Large intestine (tissue), 3 donors: ENCODE measurements at regions not wholly inside any gene's neighbourhood (a gene's known extent, or its start where the extent isn't known, plus 50 kb on each side); places are given as distances from the start of the nearest gene placed in this dataset.
"Not testable (repeated sequence)": the region's sequence is repeated elsewhere in the genome, so short reads cannot be mapped to it uniquely, and the experiment has no call there.

Experiments
- DNase-seq, 2 donors: peaks; one replicate each; pipeline versions ENCODE4 v3.0.0 to v3.0.0-alpha.2; 2013
- H3K27ac ChIP-seq: one replicate; pipeline ENCODE4 v1.5.1; 2013; ENCODE audit warnings: low read length
- H3K27me3 ChIP-seq: 2 replicates; pipeline ENCODE4 v1.6.1; 2013; ENCODE audit warnings: low read length; ENCODE audit not compliant: control insufficient read depth, insufficient read depth
- H3K36me3 ChIP-seq: 2 replicates; pipeline ENCODE4 v1.6.1; 2013; ENCODE audit warnings: low read length; ENCODE audit not compliant: control insufficient read depth, insufficient read depth
- H3K4me1 ChIP-seq: one replicate; pipeline ENCODE4 v1.6.1; 2013; ENCODE audit warnings: low read length; ENCODE audit not compliant: control insufficient read depth, insufficient read depth
- H3K4me3 ChIP-seq: one replicate; pipeline ENCODE4 v1.5.1; 2013; ENCODE audit warnings: low read length
- H3K9me3 ChIP-seq: one replicate; pipeline ENCODE4 v1.6.1; 2013; ENCODE audit warnings: mild to moderate bottlenecking, low read depth, low read length, moderate library complexity; ENCODE audit not compliant: control insufficient read depth
- WGBS: methylation state at CpG from one replicate; pipeline ENCODE4 v1.1.5; 2013; ENCODE audit warnings: low lambda C conversion rate; ENCODE audit not compliant: insufficient coverage; 5-methylcytosine and 5-hydroxymethylcytosine counted together

GRCh38 chr6:134662077-134662700, 287.7 kb downstream of the ALDH8A1 start:
- Histone ChIP-seq H3K4me3 (no peak overlapping the region), H3K4me1 (no peaks in the 10 kb centered on the region), H3K27ac (no peak overlapping the region), H3K36me3 (no peaks in the 10 kb centered on the region), H3K27me3 (no peaks in the 10 kb centered on the region), H3K9me3 (no peaks in the 10 kb centered on the region)
- DNase-seq: no peak

GRCh38 chr6:134659885-134660284, 290.0 kb downstream of the ALDH8A1 start:
- not testable (repeated sequence) for H3K9me3 ChIP-seq, H3K4me3 ChIP-seq, H3K27ac ChIP-seq, H3K4me1 ChIP-seq, H3K27me3 ChIP-seq, H3K36me3 ChIP-seq, DNase-seq
- WGBS: no CpG with 5 or more reads among the region's 1 CpG

GRCh38 chr6:134658596-134658995, 291.3 kb downstream of the ALDH8A1 start:
- H3K36me3 ChIP-seq: no peaks in the 10 kb centered on the region
- WGBS: 75% methylated on average over 2 of the region's 5 CpGs
- no peak overlapping the region for H3K4me3 ChIP-seq
- H3K27me3 ChIP-seq: no peaks in the 10 kb centered on the region
- H3K9me3 ChIP-seq: no peaks in the 10 kb centered on the region
- H3K4me1 ChIP-seq: no peaks in the 10 kb centered on the region
- H3K27ac ChIP-seq: no peak overlapping the region
- DNase-seq: no peak

- Histone ChIP-seq H3K27me3 (no peaks in the 10 kb centered on the region), H3K4me1 (no peaks in the 10 kb centered on the region), H3K9me3 (no peaks in the 10 kb centered on the region), H3K4me3 (no peak overlapping the region), H3K36me3 (no peaks in the 10 kb centered on the region), H3K27ac (no peak overlapping the region)
- no peak for DNase-seq
- WGBS: no CpG with 5 or more reads among the region's 3 CpGs
Measured at GRCh38 chr6:134657751-134658527, 292.0 kb downstream of the ALDH8A1 start.

- Histone ChIP-seq H3K36me3 (no peaks in the 10 kb centered on the region), H3K9me3 (no peaks in the 10 kb centered on the region), H3K27ac (no peak overlapping the region), H3K27me3 (no peaks in the 10 kb centered on the region), H3K4me3 (no peak overlapping the region), H3K4me1 (no peaks in the 10 kb centered on the region)
- no peak for DNase-seq
- no CpG with 5 or more reads among the region's 3 CpGs for WGBS
Measured at GRCh38 chr6:134657343-134657742, 292.6 kb downstream of the ALDH8A1 start.

- Histone ChIP-seq H3K36me3 (no peaks in the 10 kb centered on the region), H3K9me3 (no peaks in the 10 kb centered on the region), H3K27me3 (no peaks in the 10 kb centered on the region), H3K27ac (no peak overlapping the region), H3K4me3 (no peak overlapping the region), H3K4me1 (no peaks in the 10 kb centered on the region)
- DNase-seq: no peak
Measured at GRCh38 chr6:134654751-134655150, 295.1 kb downstream of the ALDH8A1 start.

GRCh38 chr6:134651519-134651918, 298.4 kb downstream of the ALDH8A1 start:
- no peak for DNase-seq
- Histone ChIP-seq H3K27me3 (no peaks in the 10 kb centered on the region), H3K36me3 (no peaks in the 10 kb centered on the region), H3K27ac (no peak overlapping the region), H3K9me3 (no peaks in the 10 kb centered on the region), H3K4me3 (no peak overlapping the region), H3K4me1 (no peaks in the 10 kb centered on the region)
- 72% methylated on average over 3 of the region's 3 CpGs for WGBS

GRCh38 chr6:134647861-134648260, 302.0 kb downstream of the ALDH8A1 start:
- WGBS: 100% methylated on average over 3 of the region's 3 CpGs
- H3K9me3 ChIP-seq: no peaks in the 10 kb centered on the region
- H3K27ac ChIP-seq: no peak overlapping the region
- DNase-seq: no peak
- no peaks in the 10 kb centered on the region for H3K27me3 ChIP-seq
- no peak overlapping the region for H3K4me3 ChIP-seq
- H3K36me3 ChIP-seq: no peaks in the 10 kb centered on the region
- H3K4me1 ChIP-seq: peaks cover 18% of the 10 kb centered on the region

GRCh38 chr6:134642819-134643218, 307.1 kb downstream of the ALDH8A1 start:
- Histone ChIP-seq H3K9me3 (no peaks in the 10 kb centered on the region), H3K4me3 (no peak overlapping the region), H3K36me3 (no peaks in the 10 kb centered on the region), H3K4me1 (peaks cover 36% of the 10 kb centered on the region), H3K27ac (peak overlapping the region; percentile 72), H3K27me3 (no peaks in the 10 kb centered on the region)
- 41% methylated on average over 3 of the region's 4 CpGs for WGBS
- peak in 1 of 2 donors; percentile 63 for DNase-seq

- H3K9me3 ChIP-seq: no peaks in the 10 kb centered on the region
- 0% methylated on average over 1 of the region's 2 CpGs for WGBS
- no peak overlapping the region for H3K4me3 ChIP-seq
- H3K4me1 ChIP-seq: peaks cover 36% of the 10 kb centered on the region
- DNase-seq: peak in 1 of 2 donors; percentile 67
- no peaks in the 10 kb centered on the region for H3K27me3 ChIP-seq
- peak overlapping the region; percentile 72 for H3K27ac ChIP-seq
- no peaks in the 10 kb centered on the region for H3K36me3 ChIP-seq
Measured at GRCh38 chr6:134642279-134642678, 307.6 kb downstream of the ALDH8A1 start.

- no CpG with 5 or more reads among the region's 1 CpG for WGBS
- Histone ChIP-seq H3K27ac (peak overlapping the region; percentile 55), H3K4me1 (peaks cover 36% of the 10 kb centered on the region), H3K9me3 (no peaks in the 10 kb centered on the region), H3K27me3 (no peaks in the 10 kb centered on the region), H3K36me3 (no peaks in the 10 kb centered on the region), H3K4me3 (no peak overlapping the region)
- peak; percentile 76 to 83 for DNase-seq
Measured at GRCh38 chr6:134640975-134641429, 308.9 kb downstream of the ALDH8A1 start.
